ENCODE measurements at regions not wholly inside any gene's neighbourhood (a gene's known extent, or its start where the extent isn't known, plus 50 kb on each side); places are given as distances from the start of the nearest gene placed in this dataset.

DNA sequence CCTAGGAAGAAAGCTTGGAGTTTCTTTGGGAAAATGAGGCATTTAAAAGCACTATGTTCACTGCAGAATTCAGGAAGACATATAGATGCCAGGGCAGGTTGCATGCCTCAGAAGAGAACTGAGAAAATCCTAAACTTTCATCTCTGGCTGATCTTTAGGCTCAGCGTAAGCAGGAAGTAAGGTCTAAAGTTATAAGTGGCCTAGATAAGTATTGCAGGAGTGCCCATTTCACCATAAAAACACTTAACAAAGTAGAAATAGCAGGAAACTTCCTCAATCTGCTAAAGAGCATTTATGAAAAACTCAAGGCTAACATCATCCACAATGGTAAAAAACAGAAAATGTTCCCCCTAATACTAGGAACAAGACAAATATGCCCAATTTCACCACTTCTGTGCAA is 320.3 kb downstream of the BMP2 start:
- no peak for DNase-seq

DNA sequence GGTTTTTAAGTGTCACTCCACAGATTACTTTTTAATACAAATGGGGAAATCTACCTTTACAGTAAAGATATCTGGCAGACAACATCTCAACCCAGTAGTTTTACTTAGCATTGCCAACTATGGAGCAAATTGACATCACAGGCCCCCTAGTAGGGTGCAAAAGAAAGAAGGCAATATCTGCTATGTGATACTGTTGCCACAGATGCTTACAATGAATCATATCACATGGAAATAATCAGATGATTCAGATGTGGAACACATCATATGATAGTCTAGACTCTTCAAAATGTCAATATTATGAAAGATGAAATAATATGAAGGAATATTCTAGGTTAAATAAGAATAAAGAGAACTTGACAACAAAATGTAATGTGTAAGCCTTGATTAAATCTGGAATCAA is 322.5 kb downstream of the BMP2 start:
- no peak for DNase-seq

DNA sequence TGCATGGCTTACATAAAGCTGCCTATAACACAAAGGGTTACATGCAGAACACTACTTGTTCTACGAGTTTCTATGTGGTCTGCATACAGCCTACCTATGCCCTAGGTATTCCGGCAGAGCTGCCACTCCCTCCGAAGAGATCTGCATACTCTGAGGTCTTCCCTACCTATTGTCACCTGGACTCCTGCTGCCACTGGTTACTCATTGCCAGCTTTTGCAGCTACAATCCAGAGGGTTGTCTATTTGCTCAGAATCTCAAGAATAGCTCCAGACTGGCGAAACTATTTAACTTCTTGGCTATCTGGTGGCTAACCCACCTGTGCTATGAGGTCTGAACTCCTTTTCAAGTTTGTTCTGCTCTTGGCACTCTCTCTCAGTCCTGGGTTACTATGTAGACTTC is 323.3 kb downstream of the BMP2 start:
- DNase-seq, result no peak

DNA sequence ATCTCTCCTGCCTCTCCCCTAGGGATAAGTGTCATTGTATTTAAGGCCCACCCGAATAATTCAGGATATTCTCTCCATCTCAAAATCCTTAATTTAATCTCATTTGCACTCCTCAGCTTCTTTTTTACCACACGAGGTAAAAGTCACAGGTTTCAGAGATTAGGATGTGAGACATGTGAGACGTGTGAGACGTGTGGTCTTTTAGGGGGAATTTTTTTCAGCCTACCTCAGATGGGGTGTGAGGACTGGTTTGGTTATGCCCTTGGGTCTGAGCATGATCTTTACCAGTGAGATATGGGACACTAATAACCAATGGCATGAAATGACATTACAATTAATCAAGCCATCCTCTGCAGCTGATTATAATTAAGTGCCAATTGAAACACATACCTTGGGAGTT is 324.2 kb downstream of the BMP2 start:
- DNase-seq, result no peak

DNA sequence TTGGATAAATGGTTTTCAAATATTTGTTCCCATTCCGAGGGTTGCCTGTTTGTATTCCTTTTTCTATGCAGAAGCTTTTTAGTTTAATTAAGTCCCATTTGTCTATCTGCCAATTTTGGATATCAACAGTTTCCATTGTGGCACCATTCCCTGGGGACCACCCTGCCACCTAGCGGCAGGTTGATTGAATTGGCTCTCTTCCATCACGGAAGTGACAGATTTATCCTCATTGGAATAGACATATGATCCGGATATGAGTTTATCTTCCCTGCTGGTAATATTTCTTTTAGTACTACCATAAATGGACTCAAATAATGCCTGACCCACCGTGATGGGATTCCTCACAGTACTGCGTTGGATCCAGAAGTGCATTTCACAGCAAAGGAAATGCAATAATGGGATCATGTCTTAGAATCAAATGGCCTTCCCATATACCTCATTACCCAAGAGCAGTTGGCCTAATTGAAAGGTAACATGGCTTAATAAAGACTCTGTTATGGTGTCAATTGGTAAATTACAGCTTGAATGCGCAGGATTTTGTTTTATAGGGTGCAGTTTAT is 327.0 kb downstream of the BMP2 start:
- peak; percentile 32 for DNase-seq

DNA sequence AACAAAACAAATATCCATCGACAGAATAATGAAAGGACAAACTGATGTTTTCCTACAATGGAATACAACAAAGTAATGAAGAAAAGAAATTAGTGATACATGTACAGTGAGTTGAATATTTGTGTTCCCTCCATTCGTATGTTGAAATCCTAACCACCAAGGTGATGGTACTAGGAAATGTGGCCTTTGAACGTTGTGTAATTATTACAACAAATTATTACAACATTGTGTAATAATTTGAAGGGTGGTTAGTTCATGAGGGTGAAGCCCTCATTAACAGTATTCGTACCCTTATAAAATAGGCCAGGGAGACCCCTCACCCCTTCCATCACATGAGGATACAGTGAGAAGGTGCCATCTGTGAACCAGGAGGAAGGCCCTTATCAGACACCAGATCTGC is 339.4 kb downstream of the BMP2 start:
- DNase-seq, result no peak

DNA sequence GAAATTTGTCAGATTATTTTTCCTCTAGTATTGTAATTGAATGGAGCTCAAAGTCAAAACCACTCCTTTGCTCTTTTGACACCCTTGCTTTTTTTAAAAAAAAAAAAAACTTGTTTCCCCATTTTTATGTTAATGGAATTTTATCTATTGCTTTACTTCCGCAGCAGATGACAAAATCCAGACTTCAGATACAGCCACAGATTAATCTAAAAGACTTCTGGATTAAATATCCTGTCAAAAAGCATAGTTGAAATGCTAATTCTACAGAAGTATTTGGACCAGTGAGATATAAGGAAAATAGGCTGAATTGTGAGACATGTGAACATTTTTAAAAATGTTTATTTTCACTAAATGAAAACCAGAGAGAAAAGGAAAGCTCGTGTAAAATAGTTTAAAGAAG is 341.4 kb downstream of the BMP2 start:
- DNase-seq, result no peak

DNA sequence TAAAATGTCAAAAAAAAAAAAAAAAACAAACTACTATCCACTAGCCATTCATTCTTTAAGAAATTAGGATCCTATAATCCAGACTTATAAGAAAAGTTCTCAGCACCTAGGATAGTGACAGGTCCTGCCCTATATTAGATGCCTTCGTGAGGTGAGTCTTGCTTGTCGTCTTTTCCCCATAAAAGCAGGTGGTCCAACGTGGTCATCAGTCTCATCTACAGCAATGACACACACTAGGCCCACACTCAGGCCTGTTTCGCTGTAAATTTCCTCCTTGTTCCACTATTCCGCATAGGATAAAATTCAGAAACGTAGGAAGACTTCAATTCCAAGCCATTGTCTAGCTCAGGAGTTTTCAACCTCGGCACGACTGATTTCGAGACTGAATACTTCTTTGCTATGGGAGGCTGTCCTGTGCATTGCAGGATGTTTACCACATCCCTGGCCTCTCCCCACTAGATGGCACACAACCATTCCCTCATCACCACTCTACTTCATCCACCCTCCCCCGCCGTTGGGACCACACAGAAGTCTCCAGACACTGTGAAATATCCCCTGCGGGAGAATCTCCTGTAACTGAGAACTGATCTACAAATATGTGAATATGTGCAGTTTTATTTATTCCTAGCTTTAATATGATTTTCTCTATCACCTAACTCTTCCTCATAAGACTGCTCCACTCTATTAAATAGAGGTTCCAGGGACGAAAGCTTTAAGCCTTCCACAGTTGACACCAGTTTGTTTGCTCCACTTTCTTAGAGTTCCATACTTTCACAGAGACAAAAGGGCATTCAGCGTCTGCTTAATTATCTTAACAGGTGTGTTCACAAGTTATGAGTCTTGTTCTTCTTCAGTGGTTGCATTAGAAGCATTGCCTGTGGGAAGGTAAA is 346.3 kb downstream of the BMP2 start:
- DNase-seq, result peak; percentile 36

DNA sequence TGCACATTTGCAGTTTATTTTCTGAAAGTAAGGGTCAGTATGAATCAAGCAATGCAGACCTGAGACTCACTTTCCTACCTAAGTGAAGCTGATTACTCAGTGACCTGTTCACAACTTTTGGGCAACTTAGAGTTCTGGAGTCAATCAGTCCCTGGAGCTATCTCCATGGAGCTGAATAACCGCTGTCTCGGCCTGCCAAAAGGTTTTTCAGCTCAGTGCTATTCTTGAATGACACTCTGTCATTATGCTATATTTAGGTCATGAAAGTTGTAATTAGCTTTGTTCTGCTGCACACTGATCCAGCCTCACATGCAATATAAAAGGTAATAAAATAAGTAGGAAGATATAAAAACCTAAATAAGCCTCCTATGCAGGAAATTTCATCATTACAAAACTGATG is 356.0 kb downstream of the BMP2 start:
- DNase-seq, result no peak

DNA sequence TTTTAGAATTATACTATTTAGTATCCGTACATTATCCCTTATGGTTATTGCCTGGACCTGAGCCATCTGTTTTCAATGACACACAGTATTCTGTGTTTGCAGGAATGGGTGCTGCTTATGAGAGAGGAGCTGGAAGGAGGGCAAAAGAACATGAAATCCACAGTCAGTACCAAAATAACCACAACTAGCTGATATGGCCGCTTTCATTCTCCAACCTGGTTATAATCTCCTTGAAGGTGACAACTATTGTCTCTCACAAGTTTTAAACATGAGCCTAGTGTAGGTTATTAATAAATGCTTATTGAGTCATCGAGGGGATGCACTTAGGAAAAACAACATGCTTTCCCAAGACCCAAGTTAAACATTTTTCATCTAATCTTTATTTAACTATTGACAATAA is 356.6 kb downstream of the BMP2 start:
- DNase-seq, result no peak

DNA sequence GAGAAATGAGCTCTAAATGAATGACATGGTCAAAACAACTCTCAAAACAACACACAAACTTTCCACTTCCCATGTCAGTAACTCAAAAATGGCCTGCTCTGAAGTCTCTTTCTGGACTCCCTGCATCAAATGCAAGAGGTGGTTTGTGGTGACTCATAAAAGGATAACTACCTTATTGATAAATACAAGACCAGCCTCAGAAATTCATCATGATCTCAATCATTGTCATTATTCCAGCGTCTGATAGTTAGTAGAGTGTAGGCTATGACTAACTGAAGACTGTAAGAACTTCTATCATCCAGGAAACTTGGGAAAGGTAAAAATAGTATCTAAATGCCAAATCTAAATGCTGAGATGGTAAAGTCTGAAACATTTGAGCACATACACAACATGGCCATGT is 369.4 kb downstream of the BMP2 start:
- no peak for DNase-seq

DNA sequence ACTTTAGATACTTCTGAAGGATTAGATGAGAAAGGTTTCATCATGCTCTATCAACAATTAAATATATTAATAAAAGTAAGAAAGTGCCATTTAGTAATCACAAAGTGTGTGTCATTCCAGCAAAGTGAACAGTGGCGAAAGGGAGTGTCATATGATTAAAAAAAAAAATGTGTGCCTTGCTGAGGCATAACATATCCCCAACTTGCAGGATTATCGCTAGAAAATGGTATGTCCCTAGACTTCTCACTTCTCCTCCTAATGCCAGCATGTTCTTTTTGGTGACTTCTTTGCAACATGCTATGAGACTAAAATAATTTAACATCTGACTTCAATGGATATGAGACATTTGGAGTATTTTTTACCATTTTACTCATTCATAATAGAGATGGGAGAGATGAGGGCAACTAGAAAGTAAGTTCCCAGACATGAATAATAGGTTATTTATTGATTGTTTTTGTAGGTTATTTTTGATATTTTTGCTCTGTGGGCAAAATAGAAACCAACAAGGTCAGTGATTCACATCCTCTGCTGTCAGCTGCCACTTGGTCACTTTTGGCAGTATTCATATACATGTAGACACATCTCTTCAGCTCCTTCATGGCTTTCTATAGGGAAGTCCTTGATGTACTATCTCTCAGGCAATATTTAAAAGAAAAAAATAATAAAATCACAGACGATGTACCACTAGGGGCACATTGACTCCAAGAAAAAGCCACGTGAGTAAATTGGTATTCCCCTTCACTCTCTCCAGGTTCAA is 370.1 kb downstream of the BMP2 start:
- no peak for DNase-seq

DNA sequence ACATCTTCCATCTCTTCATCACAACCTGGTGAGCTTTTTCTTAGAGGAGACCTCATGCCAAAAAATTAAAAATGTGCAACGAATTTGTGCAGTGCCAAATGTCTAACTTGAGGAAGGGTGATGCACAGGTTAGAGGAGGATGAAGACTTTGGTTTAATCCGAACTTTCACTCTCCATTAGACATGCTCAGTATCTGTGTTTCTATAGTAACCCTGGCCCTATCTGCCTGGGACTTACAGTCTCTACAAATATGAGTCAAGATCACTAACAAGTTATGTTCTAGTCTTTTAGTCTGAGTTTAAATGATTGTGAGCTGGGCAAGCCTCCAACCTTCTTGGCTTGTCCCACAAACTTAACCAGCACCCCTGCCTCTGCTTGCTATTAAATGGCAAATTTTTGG is 377.0 kb downstream of the BMP2 start:
- no peak for DNase-seq

DNA sequence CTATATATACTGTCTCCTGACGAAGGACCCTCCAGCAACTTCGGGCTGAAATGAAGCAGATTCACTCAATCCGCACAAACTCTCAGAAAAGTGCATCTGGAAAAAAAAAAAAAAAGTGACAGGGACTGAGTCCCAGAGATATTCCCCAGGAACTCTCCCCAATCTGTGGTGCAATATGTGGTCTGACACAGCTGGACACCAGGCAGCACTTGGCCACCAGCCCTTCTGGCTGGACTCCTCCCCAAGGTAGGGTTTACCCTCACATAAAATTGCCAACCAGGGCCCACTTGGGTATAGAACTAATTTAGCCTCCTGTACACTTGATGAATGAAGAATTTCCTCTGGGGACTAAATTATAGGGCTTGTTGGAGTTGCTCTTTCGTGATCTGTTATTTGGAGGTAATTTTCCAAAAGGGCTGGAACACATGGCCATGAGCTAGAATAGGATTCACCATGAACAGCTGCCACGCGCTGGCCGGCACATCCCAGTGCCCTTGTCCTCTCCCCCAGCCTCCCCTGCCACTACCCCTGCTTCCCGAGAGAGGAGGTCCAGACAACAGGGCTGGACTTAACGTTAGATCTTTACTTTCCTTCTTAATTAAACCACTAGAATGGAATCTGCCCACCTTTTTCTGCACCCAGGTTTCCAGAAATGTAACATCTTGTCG is 379.2 kb downstream of the BMP2 start:
- no peak for DNase-seq

DNA sequence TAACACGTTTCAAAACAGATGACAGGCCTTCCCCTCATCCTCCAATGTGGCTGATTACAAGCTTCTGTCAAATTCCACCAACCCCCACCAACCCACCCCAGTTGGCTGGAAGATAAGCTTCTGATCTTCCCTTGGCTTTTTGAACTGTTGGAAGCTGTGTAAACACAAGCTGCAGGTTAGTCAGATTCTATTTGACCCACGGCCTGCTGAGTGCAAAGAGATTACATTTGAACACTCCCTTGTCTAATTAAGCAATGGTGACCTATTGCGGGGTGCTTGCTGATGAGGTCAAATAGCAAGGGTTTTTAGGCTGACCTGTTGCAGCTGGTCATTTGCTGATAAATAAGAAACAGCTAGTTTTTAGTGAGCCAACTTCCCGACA is 379.7 kb downstream of the BMP2 start:
- no peak for DNase-seq

DNA sequence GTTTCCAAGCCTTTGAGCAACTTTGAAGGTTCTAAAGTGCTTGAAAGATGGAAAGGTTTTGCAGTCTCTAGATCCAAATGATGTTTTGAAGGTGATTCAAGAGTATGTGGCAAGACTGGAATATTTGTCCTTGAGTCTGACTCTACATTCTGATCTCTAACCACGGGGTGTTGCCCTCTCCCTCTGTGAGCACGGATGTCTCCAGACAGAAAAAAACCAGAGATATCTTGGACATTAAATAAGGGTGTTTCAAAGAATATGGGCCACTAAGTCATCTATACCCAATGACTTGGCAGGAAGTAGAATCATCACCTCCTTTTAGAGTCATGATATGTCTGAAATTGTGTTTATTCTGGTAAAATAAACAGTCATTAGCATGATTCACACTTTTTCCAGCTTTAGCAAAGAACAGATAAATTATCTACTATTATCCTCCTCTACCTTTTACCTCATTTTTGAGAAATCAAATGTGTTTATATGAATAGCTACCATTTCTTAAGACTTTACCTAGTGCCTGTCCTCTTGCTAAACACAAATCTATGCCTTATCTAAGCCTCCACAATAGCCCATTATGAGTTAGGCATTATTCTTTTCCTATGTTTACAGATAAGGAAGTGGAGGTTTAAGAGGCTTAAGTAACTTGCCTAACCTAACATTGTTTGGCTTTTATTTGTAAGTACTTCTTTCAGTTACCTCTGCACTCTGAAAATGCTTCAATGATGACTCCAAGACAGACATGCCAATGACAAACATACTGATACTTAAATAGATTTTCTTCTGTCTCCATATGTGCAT is 384.4 kb downstream of the BMP2 start:
- DNase-seq, result peak; percentile 42

DNA sequence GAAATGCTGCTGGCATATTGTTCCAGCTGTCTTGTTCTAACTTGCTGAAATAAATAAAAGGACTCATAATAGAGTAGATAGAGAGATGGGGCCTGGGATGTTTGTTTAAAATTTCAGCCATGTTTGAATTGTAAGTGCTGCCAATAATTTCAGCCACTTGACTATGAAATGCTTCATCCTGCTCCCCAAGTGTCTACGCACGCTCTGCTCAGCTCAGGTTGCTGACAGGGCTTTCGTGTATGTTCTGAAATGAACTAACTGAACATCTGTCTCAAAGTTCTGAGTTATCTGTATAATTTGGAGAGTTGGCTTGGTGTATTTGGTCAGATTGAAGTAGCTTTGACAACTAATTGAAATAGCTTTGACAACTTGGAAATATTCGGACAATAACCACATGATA is 387.8 kb downstream of the BMP2 start:
- no peak for DNase-seq

DNA sequence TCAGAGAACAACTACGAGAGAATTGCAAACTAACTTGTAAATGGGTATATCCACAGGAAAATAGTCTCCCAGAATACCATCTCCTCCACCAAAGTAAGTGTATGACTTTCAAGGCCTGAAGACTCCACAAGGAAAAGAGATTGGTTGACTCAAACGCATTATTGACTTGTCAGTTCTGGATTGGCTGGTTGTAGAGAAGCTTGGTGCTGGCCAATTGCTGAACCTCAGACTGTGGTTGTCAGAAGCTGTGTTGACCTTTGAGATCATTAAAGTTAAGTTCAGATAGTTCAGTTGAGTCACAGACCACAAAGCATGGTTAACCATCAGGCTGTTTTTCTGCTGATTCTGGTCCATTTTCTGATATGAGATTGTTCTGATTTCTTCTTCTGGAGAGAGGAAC is 388.3 kb downstream of the BMP2 start:
- peak; percentile 6 for DNase-seq

DNA sequence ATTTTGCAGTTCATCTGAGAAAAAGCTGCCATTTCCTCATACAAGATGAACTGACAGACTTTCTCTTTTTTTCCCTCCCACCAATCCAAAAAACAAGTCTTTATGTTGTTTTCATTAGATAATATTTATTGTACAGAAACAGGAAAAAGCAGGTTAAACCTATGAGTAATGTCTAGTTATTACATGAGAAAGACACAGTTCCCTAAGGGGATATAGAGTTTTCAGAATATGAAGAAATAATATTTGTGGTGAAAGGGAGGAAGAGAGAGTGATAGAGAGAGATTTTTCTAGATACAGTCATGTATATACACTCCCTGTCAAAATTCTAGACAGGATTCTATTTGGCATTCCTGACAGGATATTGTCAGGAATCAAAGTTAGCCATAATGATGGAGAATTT is 392.4 kb downstream of the BMP2 start:
- peak; percentile 52 for DNase-seq

DNA sequence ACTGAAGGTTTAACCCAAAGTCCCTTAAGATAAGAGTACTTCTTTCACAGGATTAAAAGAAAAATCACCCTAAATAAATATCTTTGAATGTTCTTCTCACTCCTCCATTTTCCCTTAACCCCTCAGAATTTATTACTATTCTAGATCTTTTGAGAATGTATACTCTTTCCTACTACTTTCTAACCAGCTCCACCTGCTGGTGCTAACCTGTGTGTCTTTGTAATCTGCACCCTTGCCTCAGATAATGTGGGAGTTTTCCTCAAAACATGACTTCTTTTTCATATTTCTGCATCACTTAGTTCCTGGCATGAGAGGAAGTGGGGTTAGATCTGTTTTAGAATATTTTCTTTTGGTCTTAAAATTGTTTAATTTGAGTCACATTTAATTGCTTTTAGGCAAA is 394.2 kb downstream of the BMP2 start:
- DNase-seq, result no peak

DNA sequence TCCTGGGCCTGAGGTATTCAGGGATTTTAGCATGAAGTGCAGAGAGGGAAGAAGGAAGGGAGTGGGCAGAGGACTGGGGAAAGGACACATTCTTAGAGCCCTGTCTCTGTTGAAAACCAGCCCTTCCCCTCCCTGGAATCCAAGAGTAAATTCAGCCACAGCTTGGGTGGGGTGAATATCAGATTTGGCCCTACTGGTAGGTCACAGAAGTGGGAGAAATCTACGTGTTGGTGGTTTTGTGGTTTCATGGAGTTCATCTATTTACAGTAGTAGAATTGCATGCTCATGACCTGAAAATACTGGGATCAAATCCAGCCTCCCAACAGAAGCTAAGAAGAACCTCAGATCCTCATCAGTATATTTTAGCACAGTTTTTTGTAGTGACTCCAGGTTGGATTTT is 404.4 kb downstream of the BMP2 start:
- DNase-seq, result no peak

DNA sequence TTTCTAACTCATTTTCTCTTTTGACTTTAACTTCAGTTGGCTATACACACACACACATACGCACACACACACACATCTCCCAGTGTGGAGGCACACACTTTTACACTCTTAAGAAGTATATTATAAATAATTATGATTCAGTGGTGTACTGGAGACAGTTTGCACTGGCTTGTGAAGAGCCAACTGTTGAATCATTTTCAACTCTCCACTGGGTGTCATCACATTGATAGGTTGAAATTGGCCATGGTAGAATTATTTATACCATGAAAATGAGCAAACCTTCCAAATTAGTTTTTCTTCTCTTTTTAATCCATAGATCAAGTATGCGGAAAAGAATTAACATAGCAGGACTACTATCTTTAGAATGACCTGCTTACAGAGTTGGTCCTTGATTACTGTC is 407.1 kb downstream of the BMP2 start:
- no peak for DNase-seq
